Peyer's patch (tissue), 4 donors: ENCODE measurements at regions not wholly inside any gene's neighbourhood (a gene's known extent, or its start where the extent isn't known, plus 50 kb on each side); places are given as distances from the start of the nearest gene placed in this dataset.

Experiments
- POLR2A ChIP-seq, 2 donors: fragments of 450-650 bp; IDR thresholded peaks; one replicate each; pipeline ENCODE4 v1.5.1; 2017; ENCODE audit warnings: antibody characterized with exemption in 2 of 2, mild to moderate bottlenecking in 2 of 2, moderate library complexity in 2 of 2
- TF ChIP-seq, protein P1 (sequence below), 6 experiments: fragments of 450-650 bp in 4 of 6; fragments of 200-600 bp in 2 of 6; sonication (generic) in 1 of 6; IDR thresholded peaks; one replicate each; pipeline ENCODE4 v1.5.1; 2017 to 2019; ENCODE audit warnings: antibody characterized with exemption in 6 of 6, mild to moderate bottlenecking in 3 of 6, moderate library complexity in 1 of 6

DNA sequence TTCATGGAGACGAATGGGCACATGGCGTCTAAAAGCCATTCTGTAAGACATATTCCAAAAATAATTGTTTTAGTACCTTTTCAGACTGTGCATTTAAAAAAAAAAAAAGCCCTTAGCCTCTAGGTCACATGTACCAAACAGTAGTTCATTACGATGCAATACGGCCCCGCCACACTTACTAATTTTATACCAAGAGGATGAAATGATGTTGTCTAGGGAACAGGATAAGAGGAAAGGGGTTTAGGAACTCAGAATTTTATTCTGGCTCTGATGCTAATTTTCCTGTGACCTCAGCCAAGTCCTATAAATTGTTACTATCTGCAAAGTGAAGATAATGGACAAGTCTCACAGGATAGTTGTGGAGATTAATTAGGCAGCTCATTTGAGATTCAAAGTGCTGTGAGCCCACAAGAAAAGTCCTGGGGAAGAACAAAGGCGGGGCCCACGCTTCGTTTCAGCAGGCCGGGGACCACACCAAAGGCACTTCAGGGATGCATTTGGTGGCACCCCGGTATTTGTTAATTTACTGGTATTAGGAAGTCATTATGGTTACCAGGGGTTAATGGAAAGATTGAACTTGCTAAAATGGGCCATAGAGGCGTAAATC is 511.1 kb downstream of the IRS2 start:
- no peak for TF ChIP-seq POLR2A (IDR thresholded peaks at IDR 0.05)
- TF ChIP-seq, protein P1, sequence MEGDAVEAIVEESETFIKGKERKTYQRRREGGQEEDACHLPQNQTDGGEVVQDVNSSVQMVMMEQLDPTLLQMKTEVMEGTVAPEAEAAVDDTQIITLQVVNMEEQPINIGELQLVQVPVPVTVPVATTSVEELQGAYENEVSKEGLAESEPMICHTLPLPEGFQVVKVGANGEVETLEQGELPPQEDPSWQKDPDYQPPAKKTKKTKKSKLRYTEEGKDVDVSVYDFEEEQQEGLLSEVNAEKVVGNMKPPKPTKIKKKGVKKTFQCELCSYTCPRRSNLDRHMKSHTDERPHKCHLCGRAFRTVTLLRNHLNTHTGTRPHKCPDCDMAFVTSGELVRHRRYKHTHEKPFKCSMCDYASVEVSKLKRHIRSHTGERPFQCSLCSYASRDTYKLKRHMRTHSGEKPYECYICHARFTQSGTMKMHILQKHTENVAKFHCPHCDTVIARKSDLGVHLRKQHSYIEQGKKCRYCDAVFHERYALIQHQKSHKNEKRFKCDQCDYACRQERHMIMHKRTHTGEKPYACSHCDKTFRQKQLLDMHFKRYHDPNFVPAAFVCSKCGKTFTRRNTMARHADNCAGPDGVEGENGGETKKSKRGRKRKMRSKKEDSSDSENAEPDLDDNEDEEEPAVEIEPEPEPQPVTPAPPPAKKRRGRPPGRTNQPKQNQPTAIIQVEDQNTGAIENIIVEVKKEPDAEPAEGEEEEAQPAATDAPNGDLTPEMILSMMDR (IDR thresholded peaks at IDR 0.05): no peak
